ENCODE measurements at regions not wholly inside any gene's neighbourhood (a gene's known extent, or its start where the extent isn't known, plus 50 kb on each side); places are given as distances from the start of the nearest gene placed in this dataset.

- DNase-seq (ENCODE audit: low read depth) = no peak
- H3K4me3 ChIP-seq (ENCODE audit: low read depth, low read length) = no peak overlapping the region
- TF ChIP-seq CTCF (conservative IDR thresholded peaks at IDR 0.05; ENCODE audit: low read depth, low read length) = no peak
These were observed 269.4 kb upstream of the SEMA3D start for GRCh38 chr7:85456254-85456653.

GRCh38 chr7:85454904-85455303, 268.0 kb upstream of the SEMA3D start:
- no peak for TF ChIP-seq CTCF (conservative IDR thresholded peaks at IDR 0.05; ENCODE audit: low read depth, low read length)
- no peak overlapping the region for H3K4me3 ChIP-seq (ENCODE audit: low read depth, low read length)
- DNase-seq (ENCODE audit: low read depth) = no peak

- TF ChIP-seq CTCF (conservative IDR thresholded peaks at IDR 0.05; ENCODE audit: low read depth, low read length) = no peak
- no peak for DNase-seq (ENCODE audit: low read depth)
- H3K4me3 ChIP-seq (ENCODE audit: low read depth, low read length) = no peak overlapping the region
These were observed 265.8 kb upstream of the SEMA3D start for GRCh38 chr7:85452674-85453073.

- DNase-seq (ENCODE audit: low read depth) = no peak
- H3K4me3 ChIP-seq (ENCODE audit: low read depth, low read length) = no peak overlapping the region
- TF ChIP-seq CTCF (conservative IDR thresholded peaks at IDR 0.05; ENCODE audit: low read depth, low read length) = no peak
These were observed 262.6 kb upstream of the SEMA3D start for GRCh38 chr7:85449478-85449877.

- DNase-seq (ENCODE audit: low read depth) = no peak
- no peak overlapping the region for H3K4me3 ChIP-seq (ENCODE audit: low read depth, low read length)
- no peak for TF ChIP-seq CTCF (conservative IDR thresholded peaks at IDR 0.05; ENCODE audit: low read depth, low read length)
These were observed 260.1 kb upstream of the SEMA3D start for GRCh38 chr7:85447004-85447403.

GRCh38 chr7:85426487-85426960, 239.7 kb upstream of the SEMA3D start:
- no peak for TF ChIP-seq CTCF (conservative IDR thresholded peaks at IDR 0.05; ENCODE audit: low read depth, low read length)
- H3K4me3 ChIP-seq (ENCODE audit: low read depth, low read length) = no peak overlapping the region
- peak; percentile 66 for DNase-seq (ENCODE audit: low read depth)

GRCh38 chr7:85424298-85424697, 237.4 kb upstream of the SEMA3D start:
- DNase-seq (ENCODE audit: low read depth) = no peak
- H3K4me3 ChIP-seq (ENCODE audit: low read depth, low read length) = no peak overlapping the region
- no peak for TF ChIP-seq CTCF (conservative IDR thresholded peaks at IDR 0.05; ENCODE audit: low read depth, low read length)

All from epithelial cell of proximal tubule (primary cell).